ENCODE measurements at regions not wholly inside any gene's neighbourhood (a gene's known extent, or its start where the extent isn't known, plus 50 kb on each side); places are given as distances from the start of the nearest gene placed in this dataset.

GRCh38 chr2:18922276-18922675, 332.9 kb upstream of the NT5C1B start:
- DNase-seq = no peak

DNA sequence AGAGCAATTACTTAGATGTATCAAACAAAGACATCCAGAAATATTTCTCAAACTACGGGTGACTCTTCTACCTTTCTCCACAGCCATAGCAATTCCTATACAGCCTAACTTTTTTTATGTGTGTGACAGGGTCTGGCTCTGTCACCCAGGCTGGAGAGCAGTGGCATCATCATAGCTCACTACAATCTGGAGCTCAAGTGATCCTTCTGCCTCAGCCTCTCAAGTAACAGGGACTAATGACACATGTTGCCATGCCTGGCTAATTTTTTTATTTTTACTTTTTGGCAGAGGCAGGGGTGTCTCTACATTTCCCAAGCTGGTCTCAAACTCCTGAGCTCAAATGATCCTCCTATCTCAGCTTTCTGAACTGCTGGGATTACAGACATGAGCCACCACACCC, 328.9 kb upstream of the NT5C1B start:
- DNase-seq = no peak

GRCh38 chr2:18915227-18915626, 325.9 kb upstream of the NT5C1B start:
- no peak for DNase-seq

- DNase-seq = no peak
Observed at GRCh38 chr2:18913512-18913911, 324.1 kb upstream of the NT5C1B start.

DNA sequence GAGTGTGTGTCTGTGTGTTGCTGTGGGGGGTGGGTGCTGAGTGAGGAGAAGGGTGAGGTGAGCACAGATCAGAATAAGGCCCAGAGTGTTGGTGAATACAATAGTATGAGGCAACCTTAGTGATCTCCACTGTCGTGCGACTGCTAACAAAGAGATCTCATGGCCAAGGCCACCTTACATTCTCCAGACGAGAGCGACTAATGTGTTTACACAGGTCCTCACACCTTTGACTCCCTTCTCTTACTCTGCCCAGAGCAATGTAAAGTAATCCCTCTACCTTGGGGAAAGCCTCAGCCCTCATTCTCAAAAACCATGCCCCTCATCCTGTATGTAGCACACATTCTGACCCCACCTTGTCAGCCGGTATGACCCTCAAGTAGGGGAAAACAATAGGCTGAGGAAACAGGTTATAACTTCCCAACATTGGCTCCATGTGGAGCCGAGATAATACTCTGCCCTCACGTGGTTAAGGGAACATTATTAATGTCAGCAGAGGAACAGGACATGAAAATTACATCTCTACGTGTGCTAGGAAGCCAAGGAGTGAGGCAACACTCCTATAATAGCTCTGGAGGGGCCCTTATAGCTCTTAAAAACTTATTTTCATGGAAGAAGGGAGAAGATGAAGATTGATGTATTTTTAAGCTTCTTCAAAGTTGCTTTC, 323.0 kb upstream of the NT5C1B start:
- no peak for DNase-seq

GRCh38 chr2:18911416-18911815, 322.0 kb upstream of the NT5C1B start:
- DNase-seq = no peak

DNA sequence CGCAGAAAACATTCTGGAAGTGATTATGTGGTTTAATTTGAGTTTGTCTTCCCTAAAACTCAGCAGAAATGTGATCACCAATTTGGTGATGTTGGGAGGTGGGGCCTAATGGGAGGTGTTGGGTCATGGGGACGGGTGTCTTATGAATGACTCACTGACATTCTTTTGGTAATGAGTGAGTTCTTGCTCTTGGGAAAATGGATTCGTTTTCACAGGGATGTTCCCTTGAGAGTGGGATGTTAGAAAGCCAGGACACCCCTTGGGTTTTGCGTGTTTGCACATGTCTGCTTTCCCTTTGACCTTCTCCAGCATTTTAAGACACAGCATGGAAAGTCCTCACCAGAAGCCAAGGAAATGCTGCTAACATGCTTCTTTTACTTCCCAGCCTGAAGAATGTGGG, 321.5 kb upstream of the NT5C1B start:
- no peak for DNase-seq

GRCh38 chr2:18907937-18908336, 318.6 kb upstream of the NT5C1B start:
- DNase-seq = no peak

- DNase-seq = no peak
Observed at GRCh38 chr2:18907508-18907907, 318.1 kb upstream of the NT5C1B start.

DNA sequence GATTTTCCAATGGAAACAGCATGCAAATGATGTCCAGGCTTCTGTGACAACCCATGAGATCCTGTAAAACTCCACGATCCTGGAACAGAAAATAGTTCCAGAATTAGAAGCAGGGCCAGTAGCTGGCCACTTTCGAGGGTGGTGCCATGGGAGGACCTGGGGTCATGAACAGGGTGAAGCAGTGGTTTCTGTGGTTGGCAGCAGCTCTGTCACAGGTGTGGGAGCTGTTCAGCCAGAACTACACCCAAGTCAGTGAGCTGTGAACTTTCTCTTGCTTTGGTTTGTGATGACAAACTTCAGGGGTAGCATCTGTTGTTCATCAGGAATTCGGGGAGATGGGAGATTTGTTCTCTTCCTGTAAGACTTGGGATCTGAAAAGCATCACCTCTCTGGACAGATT, 314.4 kb upstream of the NT5C1B start:
- DNase-seq = no peak

- DNase-seq = no peak
Observed at GRCh38 chr2:18901242-18901641, 311.9 kb upstream of the NT5C1B start.

DNA sequence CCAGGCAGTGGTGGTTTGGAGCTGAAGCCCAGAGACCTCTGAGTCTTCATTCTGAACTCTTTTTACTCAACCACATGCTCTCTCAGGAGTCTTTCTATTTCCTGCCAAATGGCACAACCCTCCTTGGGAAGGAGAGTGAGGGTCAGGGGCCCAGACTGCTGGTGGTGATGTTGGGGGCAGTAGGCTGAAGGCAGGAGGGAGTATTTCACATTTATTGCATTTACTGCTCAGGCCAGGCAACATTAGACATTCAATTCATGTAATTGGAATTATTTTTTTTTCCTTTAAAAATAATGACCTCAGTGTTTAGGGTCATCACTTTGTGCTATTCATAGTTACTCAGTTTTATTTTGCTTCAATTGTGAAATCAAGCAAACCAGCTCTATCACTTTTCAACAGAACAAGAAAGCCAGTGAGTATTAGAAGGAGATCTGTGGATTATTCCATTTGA, 311.3 kb upstream of the NT5C1B start:
- no peak for DNase-seq

DNA sequence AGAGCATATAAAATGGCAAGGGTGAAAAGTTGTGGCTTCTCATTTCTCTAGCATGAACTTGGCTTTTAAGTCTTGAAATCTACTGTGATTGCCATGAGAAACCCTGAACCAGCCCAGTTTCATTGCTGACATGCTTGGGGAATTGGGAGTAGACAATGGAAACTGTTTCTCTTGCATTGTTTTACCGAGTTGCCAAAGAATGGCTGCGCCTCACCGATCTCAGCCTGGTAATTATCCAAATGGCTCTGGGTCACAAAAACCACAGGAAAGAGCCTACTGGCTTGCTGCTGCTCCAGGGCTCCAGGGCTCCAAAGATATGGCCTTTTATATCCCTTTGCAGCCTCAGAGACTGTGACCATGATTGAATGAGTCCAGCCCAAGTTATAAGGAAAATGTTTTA, 310.4 kb upstream of the NT5C1B start:
- no peak for DNase-seq

DNA sequence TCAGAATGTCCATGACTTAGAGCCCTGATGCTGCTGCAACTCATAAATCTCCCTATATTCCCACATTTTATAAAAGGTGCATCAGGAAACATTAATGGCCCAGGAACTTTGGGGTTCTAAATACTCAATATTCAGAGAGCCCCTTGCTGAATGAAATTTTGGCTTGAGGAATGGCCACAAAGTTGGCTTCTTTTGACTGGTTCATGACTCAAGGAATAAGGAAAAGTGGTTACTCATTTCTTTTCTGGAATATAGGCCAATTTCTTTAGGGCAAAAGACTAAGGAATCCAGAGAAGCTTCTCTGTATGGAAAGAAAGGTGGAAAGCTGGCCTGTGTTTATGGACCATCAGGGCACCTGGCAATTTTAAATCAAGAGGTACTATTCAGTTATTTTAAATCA, 308.9 kb upstream of the NT5C1B start:
- DNase-seq = no peak

GRCh38 chr2:18896125-18896764, 306.9 kb upstream of the NT5C1B start:
- DNase-seq = no peak

- no peak for DNase-seq
Observed at GRCh38 chr2:18891600-18892345, 302.4 kb upstream of the NT5C1B start.

DNA sequence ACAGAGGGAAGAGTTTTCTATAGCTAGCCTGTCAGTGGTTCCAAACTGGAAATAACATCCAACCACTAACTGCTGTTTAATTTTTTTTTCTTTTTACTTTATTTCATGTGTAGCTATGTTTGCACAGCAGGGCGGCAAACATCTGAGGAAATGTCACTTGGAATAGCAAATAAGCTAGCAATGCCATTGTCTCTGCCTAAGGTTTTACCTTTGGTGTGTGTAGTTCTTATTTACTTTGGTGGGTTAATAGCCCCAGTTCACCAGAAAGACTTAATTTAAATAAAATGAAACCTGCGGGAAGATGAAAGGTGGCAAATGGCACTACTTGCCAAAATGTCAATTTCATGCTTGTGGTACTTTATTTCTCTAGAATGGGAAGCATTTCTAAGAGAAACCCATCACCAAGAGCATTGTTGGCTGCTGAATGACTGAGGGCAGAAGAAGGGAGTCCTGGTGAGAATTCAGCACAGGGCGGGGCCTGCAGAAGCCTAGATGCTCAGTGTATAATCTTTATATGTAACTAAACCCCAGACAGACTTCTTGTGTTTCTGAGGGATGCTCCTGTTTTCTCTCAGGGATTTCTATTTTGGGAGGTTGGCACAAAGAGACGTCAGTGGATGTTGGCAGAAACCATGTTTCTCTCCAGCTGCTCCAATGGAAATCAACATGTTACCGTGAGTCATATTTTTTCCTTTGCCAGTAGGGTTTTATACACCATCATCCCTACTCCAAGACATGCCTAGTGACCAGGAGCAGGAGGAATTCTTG, 300.4 kb upstream of the NT5C1B start:
- no peak for DNase-seq

- no peak for DNase-seq
Observed at GRCh38 chr2:18885457-18885856, 296.1 kb upstream of the NT5C1B start.

GRCh38 chr2:18883616-18884456, 294.5 kb upstream of the NT5C1B start:
- DNase-seq = no peak

GRCh38 chr2:18871430-18871829, 282.1 kb upstream of the NT5C1B start:
- DNase-seq = no peak

- no peak for DNase-seq
Observed at GRCh38 chr2:18870307-18870706, 280.9 kb upstream of the NT5C1B start.

- no peak for DNase-seq
Observed at GRCh38 chr2:18861951-18862350, 272.6 kb upstream of the NT5C1B start.
